Heart left ventricle (tissue), 16 donors: ENCODE measurements at regions not wholly inside any gene's neighbourhood (a gene's known extent, or its start where the extent isn't known, plus 50 kb on each side); places are given as distances from the start of the nearest gene placed in this dataset.

Experiments
- ATAC-seq, 4 donors: fragments of 200-7000 bp; cut with Tn5 transposase; one replicate each; pipeline ENCODE4 v1.9.1; 2020 to 2022; ENCODE audit warnings: moderate library complexity in 4 of 4, mild to moderate bottlenecking in 3 of 4, moderate number of reproducible peaks in 1 of 4
- DNase-seq, 5 donors: peaks; one replicate each; pipeline ENCODE4 v3.0.0-alpha.2; 2020
- H3K27ac ChIP-seq, 12 donors: fragments of 200-600 bp; sonication (generic) in 4 of 12; one replicate each; pipeline versions ENCODE4 v1.5.0 to v1.8.0; 2016 to 2022; ENCODE audit warnings: mild to moderate bottlenecking in 2 of 12
- H3K27me3 ChIP-seq, 9 donors: fragments of 200-600 bp; sonication (generic) in 2 of 9; one replicate each; pipeline versions ENCODE4 v1.5.1 to v1.8.0; 2016 to 2022; ENCODE audit warnings: mild to moderate bottlenecking in 3 of 9
- H3K36me3 ChIP-seq, 9 donors: fragments of 200-600 bp; sonication (generic) in 2 of 9; one replicate each; pipeline versions ENCODE4 v1.5.0 to v1.8.0; 2018 to 2022; ENCODE audit warnings: mild to moderate bottlenecking in 2 of 9
- H3K4me1 ChIP-seq, 12 donors: fragments of 200-600 bp; sonication (generic) in 4 of 12; one replicate each; pipeline versions ENCODE4 v1.5.0 to v1.8.0; 2016 to 2022; ENCODE audit warnings: mild to moderate bottlenecking in 3 of 12
- H3K4me3 ChIP-seq, 12 donors: fragments of 200-600 bp; sonication (generic) in 4 of 12; one replicate each; pipeline versions ENCODE4 v1.5.0 to v1.8.0; 2017 to 2022; ENCODE audit warnings: mild to moderate bottlenecking in 9 of 12, moderate library complexity in 4 of 12
- H3K9me3 ChIP-seq, 12 donors: fragments of 200-600 bp; sonication (generic) in 4 of 12; one replicate each; pipeline versions ENCODE4 v1.5.0 to v1.8.0; 2016 to 2022; ENCODE audit warnings: mild to moderate bottlenecking in 1 of 12
- POLR2A ChIP-seq, 2 donors: fragments of 450-650 bp; IDR thresholded peaks; one replicate each; pipeline ENCODE4 v1.6.1; 2017; ENCODE audit warnings: antibody characterized with exemption in 2 of 2, mild to moderate bottlenecking in 2 of 2, moderate library complexity in 2 of 2
- WGBS, 4 donors: extraction: QIAGEN DNeasy Blood & Tissue Kit in 2 of 4; methylation state at CpG; one replicate each; pipeline versions ENCODE4 v1.1.5 to v1.1.7; 2013 to 2018; 5-methylcytosine and 5-hydroxymethylcytosine counted together
- intact Hi-C, 10 donors: fragments of 100-400 bp; cut with DNase I; formaldehyde crosslinking; loops; one replicate each; pipeline versions ENCODE4 v1.11.1 to v1.14.2; 2022
- TF ChIP-seq, protein P1 (sequence below), 12 donors: fragments of 200-600 bp; sonication (generic) in 4 of 12; IDR thresholded peaks; one replicate each; pipeline versions ENCODE4 v1.5.0 to v1.8.0; 2018 to 2022; ENCODE audit warnings: antibody characterized with exemption in 12 of 12, mild to moderate bottlenecking in 5 of 12
- donor health status: ischemic (EF 13 %, LVEDD 7.1; RV severe dilation, severe dysfunction).
- donor health status: healthy with polysubstance abuse.
- donor health status: DM: no; HTN: yes; CAD: no.
- donor health status: DM: no; HTN: no; CAD: no.
- donor health status: ischemic (EF 25% LVEDD 6.9; RV normal size, moderate dysfunction).
- donor health status: ischemic (EF 25% LVEDD 5.7; RV mildly dilated, moderate dysfunction).
- donor health status: healthy.
- donor health status: DM: yes; HTN: yes; CAD: no.
- donor health status: ischemic (EF 35%, LVEDD 5.7; RV mildly dilated, moderate dysfunction).
- donor health status: nonischemic (EF 11% LVEDD 7.7; RV severe dilation, severe dysfunction).
- donor health status: DM: yes; HTN: yes; CAD: no.
- donor health status: PGD.
- donor health status: ischemic (EF 29% LVEDD 5.4; RV normal size, mild dysfunction).
- donor health status: nonischemic (EF 23%, LVEDD 6.1; RV moderate dilation, normal function).

DNA sequence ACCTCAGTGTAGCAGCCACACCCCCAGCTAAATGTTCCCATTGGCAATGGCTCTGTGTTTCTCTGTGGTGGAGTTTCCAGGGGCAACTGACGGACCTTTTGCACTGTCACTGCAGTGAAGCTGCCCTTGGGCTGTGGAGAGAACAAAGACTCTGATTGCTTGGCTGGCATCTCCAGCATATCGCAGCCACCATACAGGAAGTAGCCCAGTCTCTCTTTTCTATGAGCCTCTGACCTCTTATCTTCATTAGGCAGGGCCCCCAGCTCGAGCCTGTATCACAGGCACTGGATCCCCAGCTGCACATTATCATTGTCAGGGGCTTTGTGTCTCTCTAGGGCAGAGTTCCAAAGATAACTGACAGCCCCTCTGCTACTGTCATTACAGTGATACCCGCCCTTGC is 483.5 kb downstream of the ARAP2 start:
- Histone ChIP-seq H3K27me3 (no peaks in the 10 kb centered on the region), H3K4me1 (no peaks in the 10 kb centered on the region), H3K36me3 (no peaks in the 10 kb centered on the region), H3K4me3 (no peak overlapping the region), H3K27ac (no peak overlapping the region), H3K9me3 (peaks cover 0 to 7% (median 0%) of the 10 kb centered on the region in 12 donors)
- intact Hi-C loops = no loop called here
- TF ChIP-seq POLR2A (IDR thresholded peaks at IDR 0.05) = no peak
- TF ChIP-seq, protein P1, sequence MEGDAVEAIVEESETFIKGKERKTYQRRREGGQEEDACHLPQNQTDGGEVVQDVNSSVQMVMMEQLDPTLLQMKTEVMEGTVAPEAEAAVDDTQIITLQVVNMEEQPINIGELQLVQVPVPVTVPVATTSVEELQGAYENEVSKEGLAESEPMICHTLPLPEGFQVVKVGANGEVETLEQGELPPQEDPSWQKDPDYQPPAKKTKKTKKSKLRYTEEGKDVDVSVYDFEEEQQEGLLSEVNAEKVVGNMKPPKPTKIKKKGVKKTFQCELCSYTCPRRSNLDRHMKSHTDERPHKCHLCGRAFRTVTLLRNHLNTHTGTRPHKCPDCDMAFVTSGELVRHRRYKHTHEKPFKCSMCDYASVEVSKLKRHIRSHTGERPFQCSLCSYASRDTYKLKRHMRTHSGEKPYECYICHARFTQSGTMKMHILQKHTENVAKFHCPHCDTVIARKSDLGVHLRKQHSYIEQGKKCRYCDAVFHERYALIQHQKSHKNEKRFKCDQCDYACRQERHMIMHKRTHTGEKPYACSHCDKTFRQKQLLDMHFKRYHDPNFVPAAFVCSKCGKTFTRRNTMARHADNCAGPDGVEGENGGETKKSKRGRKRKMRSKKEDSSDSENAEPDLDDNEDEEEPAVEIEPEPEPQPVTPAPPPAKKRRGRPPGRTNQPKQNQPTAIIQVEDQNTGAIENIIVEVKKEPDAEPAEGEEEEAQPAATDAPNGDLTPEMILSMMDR (IDR thresholded peaks at IDR 0.05) = no peak
- ATAC-seq (no peak), DNase-seq (no peak)
- WGBS, 4 donors = 22 to 34% (median 30%) methylated on average over 4 of the region's 4 CpGs

DNA sequence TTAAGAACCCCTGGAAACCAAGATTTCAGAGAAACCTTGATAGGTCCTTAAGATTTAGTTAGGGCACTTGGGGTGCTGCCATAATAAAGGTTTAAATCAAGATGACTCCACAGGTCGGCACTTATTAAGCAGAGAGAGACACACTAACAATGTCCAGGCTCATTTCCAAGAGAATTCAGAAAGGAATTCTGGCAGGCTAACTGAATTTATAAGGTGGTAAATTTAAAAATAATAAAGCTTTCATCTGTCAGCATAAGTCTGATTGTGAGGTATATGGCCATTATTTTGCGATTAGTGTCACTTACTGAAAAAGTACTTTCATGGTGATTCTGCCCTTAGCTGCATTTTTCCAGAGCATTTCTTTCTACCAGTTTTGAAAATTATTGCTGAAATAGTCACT is 472.7 kb downstream of the ARAP2 start:
- no peaks in the 10 kb centered on the region for H3K36me3 ChIP-seq
- TF ChIP-seq, protein P1 (IDR thresholded peaks at IDR 0.05) = no peak
- no peak for TF ChIP-seq POLR2A (IDR thresholded peaks at IDR 0.05)
- no peaks in the 10 kb centered on the region for H3K4me1 ChIP-seq
- 70 to 79% (median 75%) methylated on average over 2 of the region's 2 CpGs for WGBS, 4 donors
- ATAC-seq = no peak
- intact Hi-C loops = no loop called here
- DNase-seq = no peak
- H3K27me3 ChIP-seq = no peaks in the 10 kb centered on the region
- no peak overlapping the region for H3K27ac ChIP-seq
- H3K9me3 ChIP-seq = no peaks in the 10 kb centered on the region
- no peak overlapping the region for H3K4me3 ChIP-seq

DNA sequence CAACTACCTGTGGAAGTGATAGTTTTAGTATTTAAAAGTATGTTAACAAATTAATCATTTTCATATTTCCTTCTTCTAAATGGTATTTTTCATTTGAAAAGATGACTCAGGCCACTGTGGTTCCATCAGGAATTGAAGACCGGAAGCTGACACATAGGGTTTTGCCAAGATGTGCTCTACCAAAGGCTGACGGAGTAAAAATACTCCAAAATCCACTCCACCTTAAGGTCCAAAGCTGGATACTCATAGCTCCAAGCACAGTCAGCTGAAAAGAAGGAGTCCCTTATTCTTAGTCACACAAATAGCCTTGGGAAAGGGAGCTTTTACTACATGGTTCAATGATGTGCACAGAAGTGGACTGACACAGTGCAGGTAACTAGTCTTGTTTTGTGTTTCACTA is 472.0 kb downstream of the ARAP2 start:
- no peak for TF ChIP-seq POLR2A (IDR thresholded peaks at IDR 0.05)
- TF ChIP-seq, protein P1 (IDR thresholded peaks at IDR 0.05) = no peak
- intact Hi-C loops = no loop called here
- no peaks in the 10 kb centered on the region for H3K36me3 ChIP-seq

DNA sequence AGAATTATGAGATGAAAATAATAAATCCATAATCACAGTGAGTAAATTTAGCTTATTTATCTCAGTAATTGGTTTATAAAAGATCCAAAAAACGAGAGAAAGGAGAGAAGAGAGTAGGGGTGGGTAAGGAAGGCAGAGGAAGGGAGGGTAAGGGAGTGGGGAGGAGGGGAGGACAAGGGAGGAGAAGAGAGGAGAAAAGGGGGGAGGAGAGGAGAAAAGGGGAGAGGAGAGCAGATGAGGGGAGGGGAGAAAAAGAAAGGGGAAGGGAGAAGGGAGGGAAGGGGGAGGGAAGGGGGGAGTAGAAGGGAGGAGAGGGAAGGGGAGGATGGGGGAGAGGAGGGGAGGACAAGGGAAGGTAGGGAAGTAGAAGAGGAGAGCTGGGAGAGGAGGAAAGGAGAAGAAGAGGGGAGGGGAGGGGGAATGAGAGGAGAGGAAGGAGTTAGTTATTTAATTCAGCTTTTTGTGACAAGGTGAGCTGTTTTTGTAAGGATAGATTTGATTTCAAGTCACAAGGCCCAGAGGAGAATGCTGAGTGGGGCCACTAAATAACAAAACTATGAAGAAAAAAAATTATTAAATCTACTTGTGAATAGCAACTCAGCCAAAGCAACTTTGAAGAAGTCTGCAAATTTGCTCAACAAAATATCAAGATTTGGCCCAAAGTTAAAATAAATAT is 454.3 kb downstream of the ARAP2 start:
- 20 to 46% (median 32%) methylated on average over 1 of the region's 1 CpG for WGBS, 4 donors
- intact Hi-C loops = no loop called here

More for the DNA sequence above, 472.0 kb downstream of the ARAP2 start:
- WGBS, 4 donors = 78 to 88% (median 85%) methylated on average over 2 of the region's 2 CpGs
- DNase-seq = no peak
- H3K4me3 ChIP-seq = no peak overlapping the region
- H3K9me3 ChIP-seq = no peaks in the 10 kb centered on the region
- no peaks in the 10 kb centered on the region for H3K4me1 ChIP-seq
- ATAC-seq = no peak
- H3K27me3 ChIP-seq = no peaks in the 10 kb centered on the region
- no peak overlapping the region for H3K27ac ChIP-seq

More for the DNA sequence above, 454.3 kb downstream of the ARAP2 start:
- Histone ChIP-seq H3K4me1 (no peaks in the 10 kb centered on the region), H3K4me3 (no peak overlapping the region), H3K36me3 (no peaks in the 10 kb centered on the region), H3K9me3 (peaks cover 0 to 11% (median 0%) of the 10 kb centered on the region in 12 donors), H3K27me3 (no peaks in the 10 kb centered on the region), H3K27ac (no peak overlapping the region)
- TF ChIP-seq, protein P1 (IDR thresholded peaks at IDR 0.05) = no peak
- TF ChIP-seq POLR2A (IDR thresholded peaks at IDR 0.05) = no peak
- DNase-seq (no peak), ATAC-seq (no peak)
